Breast epithelium (tissue), 4 donors: ENCODE measurements at regions not wholly inside any gene's neighbourhood (a gene's known extent, or its start where the extent isn't known, plus 50 kb on each side); places are given as distances from the start of the nearest gene placed in this dataset.
"Not testable (repeated sequence)": the region's sequence is repeated elsewhere in the genome, so short reads cannot be mapped to it uniquely, and the experiment has no call there.

ENCODE experiments used
- DNase-seq, 2 donors: peaks; one replicate each; pipeline ENCODE4 v3.0.0-alpha.2; 2019; ENCODE audit warnings: low spot score in 2 of 2
- H3K27ac ChIP-seq, 2 donors: fragments of 200-600 bp; sonication (generic) in 1 of 2; one replicate each; pipeline ENCODE4 v1.5.1; 2016 to 2019; ENCODE audit warnings: mild to moderate bottlenecking in 1 of 2
- H3K27me3 ChIP-seq, 2 donors: fragments of 200-600 bp; sonication (generic) in 1 of 2; one replicate each; pipeline versions ENCODE4 v1.5.1 to v1.6.0; 2017 to 2019; ENCODE audit warnings: control low read depth in 1 of 2, mild to moderate bottlenecking in 1 of 2
- H3K36me3 ChIP-seq: fragments of 200-600 bp; one replicate; pipeline ENCODE4 v1.5.1; 2019
- H3K4me1 ChIP-seq, 2 donors: fragments of 200-600 bp; sonication (generic); one replicate each; pipeline ENCODE4 v1.5.1; 2016 to 2019; ENCODE audit warnings: control low read depth in 1 of 2
- H3K4me3 ChIP-seq, 3 donors: fragments of 200-600 bp; sonication (generic); 1 replicate in 2 of 3; 2 replicates in 1 of 3; pipeline ENCODE4 v1.5.1; 2016 to 2019; ENCODE audit warnings: mild to moderate bottlenecking in 3 of 3, moderate library complexity in 2 of 3
- H3K9me3 ChIP-seq, 2 donors: fragments of 200-600 bp; sonication (generic) in 1 of 2; one replicate each; pipeline ENCODE4 v1.5.1; 2016 to 2019; ENCODE audit warnings: control low read depth in 1 of 2
- POLR2A ChIP-seq: fragments of 450-650 bp; IDR thresholded peaks from one replicate; pipeline ENCODE4 v1.6.1; 2016; ENCODE audit warnings: antibody characterized with exemption, mild to moderate bottlenecking, moderate library complexity
- POLR2AphosphoS5 ChIP-seq, 3 donors: sonication (generic); formaldehyde crosslinking; IDR thresholded peaks; one replicate each; pipeline ENCODE4 v1.6.1; 2017; ENCODE audit warnings: antibody characterized with exemption in 3 of 3
- intact Hi-C: fragments of 100-400 bp; cut with DNase I; formaldehyde crosslinking; loops from one replicate; pipeline ENCODE4 v1.15.1; 2023; ENCODE audit warnings: low total_unique reads
- TF ChIP-seq, protein P1 (sequence below), 3 donors: fragments of 450-650 bp; IDR thresholded peaks; one replicate each; pipeline ENCODE4 v1.5.1; 2016 to 2017; ENCODE audit warnings: antibody characterized with exemption in 3 of 3, mild to moderate bottlenecking in 3 of 3, moderate library complexity in 3 of 3

DNA sequence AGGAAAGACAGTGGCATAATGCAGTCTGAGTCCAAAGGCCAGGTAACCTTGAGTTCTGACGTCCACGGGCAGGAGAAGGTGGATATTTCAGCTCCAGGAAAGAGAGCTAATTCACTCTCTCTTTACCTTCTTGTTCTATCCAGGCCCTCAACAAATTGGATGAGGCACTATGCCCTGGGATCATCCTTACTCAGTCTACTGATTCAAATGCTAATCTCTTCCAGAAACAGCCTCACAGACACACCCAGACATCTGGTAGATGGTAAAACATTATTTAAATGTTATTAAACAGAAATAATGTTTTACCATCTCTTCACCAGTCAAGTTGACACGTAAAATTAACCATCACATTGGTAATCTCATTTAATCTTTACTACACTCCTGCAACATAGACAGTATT is 73.0 kb downstream of the RBM11 start:
- intact Hi-C loops: no loop called here
- TF ChIP-seq POLR2A (no peak), POLR2AphosphoS5 (IDR thresholded peaks at IDR 0.05) (no peak)
- TF ChIP-seq, protein P1, sequence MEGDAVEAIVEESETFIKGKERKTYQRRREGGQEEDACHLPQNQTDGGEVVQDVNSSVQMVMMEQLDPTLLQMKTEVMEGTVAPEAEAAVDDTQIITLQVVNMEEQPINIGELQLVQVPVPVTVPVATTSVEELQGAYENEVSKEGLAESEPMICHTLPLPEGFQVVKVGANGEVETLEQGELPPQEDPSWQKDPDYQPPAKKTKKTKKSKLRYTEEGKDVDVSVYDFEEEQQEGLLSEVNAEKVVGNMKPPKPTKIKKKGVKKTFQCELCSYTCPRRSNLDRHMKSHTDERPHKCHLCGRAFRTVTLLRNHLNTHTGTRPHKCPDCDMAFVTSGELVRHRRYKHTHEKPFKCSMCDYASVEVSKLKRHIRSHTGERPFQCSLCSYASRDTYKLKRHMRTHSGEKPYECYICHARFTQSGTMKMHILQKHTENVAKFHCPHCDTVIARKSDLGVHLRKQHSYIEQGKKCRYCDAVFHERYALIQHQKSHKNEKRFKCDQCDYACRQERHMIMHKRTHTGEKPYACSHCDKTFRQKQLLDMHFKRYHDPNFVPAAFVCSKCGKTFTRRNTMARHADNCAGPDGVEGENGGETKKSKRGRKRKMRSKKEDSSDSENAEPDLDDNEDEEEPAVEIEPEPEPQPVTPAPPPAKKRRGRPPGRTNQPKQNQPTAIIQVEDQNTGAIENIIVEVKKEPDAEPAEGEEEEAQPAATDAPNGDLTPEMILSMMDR (IDR thresholded peaks at IDR 0.05): no peak

DNA sequence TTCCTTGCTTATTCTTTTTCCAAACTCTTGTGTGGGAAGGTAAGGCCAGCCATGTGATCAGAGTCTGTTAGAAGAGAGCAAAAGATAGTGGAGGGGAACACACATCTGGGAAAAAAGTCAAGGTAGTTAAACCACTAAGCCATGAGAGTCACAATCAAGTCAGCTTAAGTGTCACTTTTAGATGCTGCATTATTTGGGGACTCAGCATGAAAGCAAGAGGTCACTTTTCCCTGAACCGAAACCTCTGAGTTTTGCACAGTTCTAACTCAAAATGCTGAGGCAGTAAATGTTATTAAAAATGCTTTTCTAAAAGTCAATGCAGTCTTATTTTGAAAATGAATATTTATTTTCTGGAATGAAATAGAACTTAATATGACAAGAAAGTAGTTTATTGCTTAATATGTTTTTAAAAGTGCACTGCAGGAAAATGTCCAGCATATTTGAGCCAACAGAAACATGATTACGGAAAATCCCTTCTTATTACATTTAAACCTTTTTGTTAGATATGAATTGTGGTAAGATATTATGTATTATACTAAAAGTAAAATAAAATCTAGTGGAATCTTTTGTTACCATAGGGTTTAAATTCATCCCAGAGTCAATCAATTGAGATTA is 69.3 kb downstream of the RBM11 start:
- H3K27ac ChIP-seq: peak overlapping the region in 1 of 2 donors; percentile 61
- H3K4me3 ChIP-seq: no peak overlapping the region
- H3K4me1 ChIP-seq: no peaks in the 10 kb centered on the region
- TF ChIP-seq, protein P1 (IDR thresholded peaks at IDR 0.05): no peak
- TF ChIP-seq POLR2A (no peak), POLR2AphosphoS5 (IDR thresholded peaks at IDR 0.05) (no peak)
- no peaks in the 10 kb centered on the region for H3K36me3 ChIP-seq
- H3K27me3 ChIP-seq: no peaks in the 10 kb centered on the region
- intact Hi-C loops: no loop called here
- H3K9me3 ChIP-seq: no peaks in the 10 kb centered on the region
- no peak for DNase-seq

More for the DNA sequence above, 73.0 kb downstream of the RBM11 start:
- Histone ChIP-seq H3K4me3 (no peak overlapping the region), H3K27ac (no peak overlapping the region), H3K9me3 (no peaks in the 10 kb centered on the region), H3K4me1 (no peaks in the 10 kb centered on the region), H3K27me3 (no peaks in the 10 kb centered on the region), H3K36me3 (no peaks in the 10 kb centered on the region)
- no peak for DNase-seq

DNA sequence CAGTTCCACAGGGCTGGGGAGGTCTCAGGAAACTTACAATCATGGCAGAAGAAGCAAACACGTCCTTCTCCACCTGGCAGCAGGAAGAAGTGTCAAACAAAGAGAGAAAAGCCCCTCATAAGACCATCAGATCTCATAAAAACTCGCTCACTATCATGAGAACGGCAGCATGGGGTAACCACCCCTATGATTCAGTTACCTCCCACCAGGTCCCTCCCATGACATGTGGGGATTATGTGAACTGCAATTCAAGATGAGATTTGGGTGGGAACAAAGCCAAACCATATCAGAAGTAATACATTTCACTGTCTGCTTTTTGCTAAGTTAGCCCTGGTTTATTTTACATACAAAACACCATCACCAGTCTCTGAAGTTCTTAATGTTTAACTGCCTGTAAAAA is 68.5 kb downstream of the RBM11 start:
- no peak for DNase-seq
- TF ChIP-seq POLR2A: no peak
- no peak for TF ChIP-seq POLR2AphosphoS5 (IDR thresholded peaks at IDR 0.05)
- TF ChIP-seq, protein P1 (IDR thresholded peaks at IDR 0.05): no peak
- H3K27ac ChIP-seq: peak overlapping the region in 1 of 2 donors; percentile 61
- H3K4me1 ChIP-seq: no peaks in the 10 kb centered on the region
- intact Hi-C loops: no loop called here
- no peaks in the 10 kb centered on the region for H3K36me3 ChIP-seq
- no peak overlapping the region for H3K4me3 ChIP-seq
- no peaks in the 10 kb centered on the region for H3K9me3 ChIP-seq
- H3K27me3 ChIP-seq: no peaks in the 10 kb centered on the region

DNA sequence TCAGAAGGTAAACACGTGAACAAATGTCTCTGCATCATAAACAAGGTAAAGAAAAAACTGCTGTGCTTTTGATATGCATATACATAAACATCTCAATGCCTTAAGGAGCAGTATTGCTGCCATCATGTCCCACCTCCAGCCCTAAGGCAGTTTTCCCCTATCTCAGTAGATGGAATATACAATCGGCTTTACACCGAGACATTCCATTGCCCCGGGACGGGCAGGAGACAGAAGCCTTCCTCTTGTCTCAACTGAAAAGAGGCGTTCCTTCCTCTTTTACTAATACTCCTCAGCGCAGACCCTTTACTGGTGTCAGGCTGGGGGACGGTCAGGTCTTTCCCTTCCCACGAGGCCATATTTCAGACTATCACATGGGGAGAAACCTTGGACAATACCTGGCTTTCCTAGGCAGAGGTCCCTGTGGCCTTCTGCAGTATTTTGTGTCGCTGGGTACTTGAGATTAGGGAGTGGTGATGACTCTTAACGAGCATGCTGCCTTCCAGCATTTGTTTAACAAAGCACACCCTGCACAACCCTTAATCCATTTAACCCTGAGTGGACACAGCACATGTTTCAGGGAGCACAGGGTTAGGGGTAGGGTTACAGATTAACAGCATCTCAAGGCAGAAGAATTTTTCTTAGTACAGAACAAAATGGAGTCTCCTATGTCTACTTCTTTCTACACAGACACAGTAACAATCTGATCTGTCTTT is 65.4 kb downstream of the RBM11 start:
- H3K27me3 ChIP-seq, H3K4me1 ChIP-seq, intact Hi-C loops, H3K36me3 ChIP-seq, H3K9me3 ChIP-seq, H3K4me3 ChIP-seq, DNase-seq, H3K27ac ChIP-seq: not testable (repeated sequence)
